ENCODE measurements at regions not wholly inside any gene's neighbourhood (a gene's known extent, or its start where the extent isn't known, plus 50 kb on each side); places are given as distances from the start of the nearest gene placed in this dataset.

GRCh38 chr14:54207075-54207474 lies 189.7 kb upstream of the CDKN3 start:
- H3K9me3 ChIP-seq (ENCODE audit: control insufficient read depth, low read length), result peaks cover 14% of the 10 kb centered on the region
- H3K4me1 ChIP-seq (ENCODE audit: control insufficient read depth, insufficient read depth, low read length, poor library complexity, severe bottlenecking), result peaks cover 37% of the 10 kb centered on the region
- H3K4me3 ChIP-seq (ENCODE audit: extremely low read depth, insufficient read depth, low read length, poor library complexity, severe bottlenecking), result no peak overlapping the region
- WGBS, 2 experiments (ENCODE audit: insufficient coverage in 2 of 2), result 88 to 90% methylated on average over 1 of the region's 2 CpGs
- no peak overlapping the region for H3K27ac ChIP-seq (ENCODE audit: low read depth, low read length, severe bottlenecking)
- H3K36me3 ChIP-seq (ENCODE audit: control insufficient read depth, insufficient read depth, low read length), result no peaks in the 10 kb centered on the region

- H3K27ac ChIP-seq (ENCODE audit: low read depth, low read length, severe bottlenecking), result no peak overlapping the region
- WGBS, 2 experiments (ENCODE audit: insufficient coverage in 2 of 2), result 94 to 100% methylated on average over 2 to 5 of the region's 6 CpGs
- H3K4me3 ChIP-seq (ENCODE audit: extremely low read depth, insufficient read depth, low read length, poor library complexity, severe bottlenecking), result no peak overlapping the region
- H3K9me3 ChIP-seq (ENCODE audit: control insufficient read depth, low read length), result peaks cover 17% of the 10 kb centered on the region
- H3K36me3 ChIP-seq (ENCODE audit: control insufficient read depth, insufficient read depth, low read length), result no peaks in the 10 kb centered on the region
- peaks cover 37% of the 10 kb centered on the region for H3K4me1 ChIP-seq (ENCODE audit: control insufficient read depth, insufficient read depth, low read length, poor library complexity, severe bottlenecking)
Observed at GRCh38 chr14:54207476-54208462, 189.0 kb upstream of the CDKN3 start.

- Histone ChIP-seq H3K27ac (ENCODE audit: low read depth, low read length, severe bottlenecking) (no peak overlapping the region), H3K4me3 (ENCODE audit: extremely low read depth, insufficient read depth, low read length, poor library complexity, severe bottlenecking) (no peak overlapping the region), H3K36me3 (ENCODE audit: control insufficient read depth, insufficient read depth, low read length) (no peaks in the 10 kb centered on the region), H3K9me3 (ENCODE audit: control insufficient read depth, low read length) (peaks cover 24% of the 10 kb centered on the region), H3K4me1 (ENCODE audit: control insufficient read depth, insufficient read depth, low read length, poor library complexity, severe bottlenecking) (peaks cover 40% of the 10 kb centered on the region)
- 94 to 100% methylated on average over 1 to 2 of the region's 2 CpGs for WGBS, 2 experiments (ENCODE audit: insufficient coverage in 2 of 2)
Observed at GRCh38 chr14:54208751-54209150, 188.1 kb upstream of the CDKN3 start.

- Histone ChIP-seq H3K9me3 (ENCODE audit: control insufficient read depth, low read length) (peaks cover 24% of the 10 kb centered on the region), H3K4me3 (ENCODE audit: extremely low read depth, insufficient read depth, low read length, poor library complexity, severe bottlenecking) (no peak overlapping the region), H3K4me1 (ENCODE audit: control insufficient read depth, insufficient read depth, low read length, poor library complexity, severe bottlenecking) (peaks cover 40% of the 10 kb centered on the region), H3K36me3 (ENCODE audit: control insufficient read depth, insufficient read depth, low read length) (no peaks in the 10 kb centered on the region), H3K27ac (ENCODE audit: low read depth, low read length, severe bottlenecking) (no peak overlapping the region)
- 73 to 95% methylated on average over 2 of the region's 4 CpGs for WGBS, 2 experiments (ENCODE audit: insufficient coverage in 2 of 2)
Observed at GRCh38 chr14:54209511-54210250, 187.1 kb upstream of the CDKN3 start.

- no peak overlapping the region for H3K4me3 ChIP-seq (ENCODE audit: extremely low read depth, insufficient read depth, low read length, poor library complexity, severe bottlenecking)
- 82 to 84% methylated on average over 5 of the region's 5 CpGs for WGBS, 2 experiments (ENCODE audit: insufficient coverage in 2 of 2)
- peaks cover 31% of the 10 kb centered on the region for H3K4me1 ChIP-seq (ENCODE audit: control insufficient read depth, insufficient read depth, low read length, poor library complexity, severe bottlenecking)
- H3K27ac ChIP-seq (ENCODE audit: low read depth, low read length, severe bottlenecking), result peak overlapping the region; percentile 98
- peaks cover 15% of the 10 kb centered on the region for H3K9me3 ChIP-seq (ENCODE audit: control insufficient read depth, low read length)
- no peaks in the 10 kb centered on the region for H3K36me3 ChIP-seq (ENCODE audit: control insufficient read depth, insufficient read depth, low read length)
Observed at GRCh38 chr14:54211551-54212308, 185.1 kb upstream of the CDKN3 start.

- 100% methylated on average over 1 of the region's 1 CpG for WGBS, 2 experiments (ENCODE audit: insufficient coverage in 2 of 2)
- H3K9me3 ChIP-seq (ENCODE audit: control insufficient read depth, low read length), result peaks cover 11% of the 10 kb centered on the region
- no peak overlapping the region for H3K27ac ChIP-seq (ENCODE audit: low read depth, low read length, severe bottlenecking)
- no peak overlapping the region for H3K4me3 ChIP-seq (ENCODE audit: extremely low read depth, insufficient read depth, low read length, poor library complexity, severe bottlenecking)
- no peaks in the 10 kb centered on the region for H3K36me3 ChIP-seq (ENCODE audit: control insufficient read depth, insufficient read depth, low read length)
- H3K4me1 ChIP-seq (ENCODE audit: control insufficient read depth, insufficient read depth, low read length, poor library complexity, severe bottlenecking), result peaks cover 36% of the 10 kb centered on the region
Observed at GRCh38 chr14:54213536-54213935, 183.3 kb upstream of the CDKN3 start.

GRCh38 chr14:54216827-54217226 lies 180.0 kb upstream of the CDKN3 start:
- Histone ChIP-seq H3K4me1 (ENCODE audit: control insufficient read depth, insufficient read depth, low read length, poor library complexity, severe bottlenecking) (peaks cover 12% of the 10 kb centered on the region), H3K4me3 (ENCODE audit: extremely low read depth, insufficient read depth, low read length, poor library complexity, severe bottlenecking) (no peak overlapping the region), H3K27ac (ENCODE audit: low read depth, low read length, severe bottlenecking) (no peak overlapping the region), H3K9me3 (ENCODE audit: control insufficient read depth, low read length) (peaks cover 14% of the 10 kb centered on the region), H3K36me3 (ENCODE audit: control insufficient read depth, insufficient read depth, low read length) (no peaks in the 10 kb centered on the region)
- WGBS, 2 experiments (ENCODE audit: insufficient coverage in 2 of 2), result 100% methylated on average over 2 of the region's 3 CpGs; no CpG with 5 or more reads in 1 of the 2 experiments

GRCh38 chr14:54219261-54220070 lies 177.3 kb upstream of the CDKN3 start:
- 82 to 84% methylated on average over 24 to 29 of the region's 35 CpGs for WGBS, 2 experiments (ENCODE audit: insufficient coverage in 2 of 2)
- Histone ChIP-seq H3K9me3 (ENCODE audit: control insufficient read depth, low read length) (peaks cover 3% of the 10 kb centered on the region), H3K4me1 (ENCODE audit: control insufficient read depth, insufficient read depth, low read length, poor library complexity, severe bottlenecking) (peaks cover 10% of the 10 kb centered on the region), H3K4me3 (ENCODE audit: extremely low read depth, insufficient read depth, low read length, poor library complexity, severe bottlenecking) (no peak overlapping the region), H3K36me3 (ENCODE audit: control insufficient read depth, insufficient read depth, low read length) (no peaks in the 10 kb centered on the region), H3K27ac (ENCODE audit: low read depth, low read length, severe bottlenecking) (peak overlapping the region; percentile 23)

GRCh38 chr14:54220071-54220703 lies 176.6 kb upstream of the CDKN3 start:
- 51 to 64% methylated on average over 17 to 18 of the region's 28 CpGs for WGBS, 2 experiments (ENCODE audit: insufficient coverage in 2 of 2)
- Histone ChIP-seq H3K27ac (ENCODE audit: low read depth, low read length, severe bottlenecking) (peak overlapping the region; percentile 30), H3K9me3 (ENCODE audit: control insufficient read depth, low read length) (peaks cover 3% of the 10 kb centered on the region), H3K4me3 (ENCODE audit: extremely low read depth, insufficient read depth, low read length, poor library complexity, severe bottlenecking) (no peak overlapping the region), H3K36me3 (ENCODE audit: control insufficient read depth, insufficient read depth, low read length) (no peaks in the 10 kb centered on the region), H3K4me1 (ENCODE audit: control insufficient read depth, insufficient read depth, low read length, poor library complexity, severe bottlenecking) (peaks cover 11% of the 10 kb centered on the region)
